SU-DHL-6 (cell line): ENCODE measurements at regions not wholly inside any gene's neighbourhood (a gene's known extent, or its start where the extent isn't known, plus 50 kb on each side); places are given as distances from the start of the nearest gene placed in this dataset.

Experiments used
- H2AFZ ChIP-seq: fragments of 200-600 bp; sonication (generic); 2 replicates; pipeline ENCODE4 v1.6.1; 2014; ENCODE audit warnings: low read depth, mild to moderate bottlenecking, moderate library complexity, mixed read lengths, antibody characterized with exemption, low read length; ENCODE audit not compliant: severe bottlenecking
- H3F3A ChIP-seq: fragments of 200-600 bp; shearing (Covaris generic); 2 replicates; pipeline ENCODE4 v1.6.0; 2016; ENCODE audit warnings: antibody characterized with exemption, mild to moderate bottlenecking; ENCODE audit not compliant: insufficient read depth
- H3K27ac ChIP-seq: fragments of 200-600 bp; sonication (generic); 2 replicates; pipeline ENCODE4 v1.5.1; 2016; ENCODE audit warnings: low read depth, mild to moderate bottlenecking, low read length, moderate library complexity, mixed read lengths
- H3K27me3 ChIP-seq: fragments of 200-600 bp; sonication (generic), shearing (Covaris generic); 2 replicates; pipeline ENCODE4 v1.6.0; 2014; ENCODE audit warnings: mild to moderate bottlenecking, low read length
- H3K36me3 ChIP-seq: fragments of 200-600 bp; sonication (generic); 2 replicates; pipeline ENCODE4 v1.6.1; 2014; ENCODE audit warnings: mild to moderate bottlenecking, low read length, mixed read lengths
- H3K4me2 ChIP-seq: fragments of 300-600, 200-600 bp; shearing (Covaris generic), sonication (generic); 2 replicates; pipeline ENCODE4 v1.6.0; 2014; ENCODE audit warnings: low read length, low read depth, mild to moderate bottlenecking; ENCODE audit not compliant: poor library complexity, severe bottlenecking
- H3K4me3 ChIP-seq: fragments of 200-600 bp; sonication (generic); 2 replicates; pipeline ENCODE4 v1.5.1; 2014; ENCODE audit warnings: antibody characterized with exemption, low read length, mild to moderate bottlenecking, mixed read lengths; ENCODE audit not compliant: insufficient read depth, poor library complexity, severe bottlenecking
- H3K79me2 ChIP-seq: fragments of 200-600 bp; sonication (generic); 2 replicates; pipeline ENCODE4 v1.6.1; 2014; ENCODE audit warnings: mild to moderate bottlenecking, low read length, moderate library complexity; ENCODE audit not compliant: insufficient read depth
- H3K9ac ChIP-seq: fragments of 200-600 bp; sonication (generic); 2 replicates; pipeline ENCODE4 v1.7.0; 2014; ENCODE audit warnings: mild to moderate bottlenecking, low read length
- H3K9me2 ChIP-seq: fragments of 200-600 bp; sonication (generic); replicated peaks from 2 replicates; pipeline ENCODE4 v1.6.1; 2014; ENCODE audit warnings: low read length; ENCODE audit not compliant: insufficient read depth
- H3K9me3 ChIP-seq: fragments of 200-600 bp; sonication (generic); 2 replicates; pipeline ENCODE4 v1.6.1; 2014; ENCODE audit warnings: low read length, mixed read lengths; ENCODE audit not compliant: insufficient read depth
- H4K20me1 ChIP-seq: fragments of 200-600 bp; sonication (generic); 2 replicates; pipeline ENCODE4 v1.6.1; 2014; ENCODE audit warnings: low read depth, mild to moderate bottlenecking, antibody characterized with exemption, low read length, moderate library complexity, mixed read lengths
- CTCF ChIP-seq: fragments of 200-600 bp; sonication (generic); IDR thresholded peaks from one replicate; pipeline ENCODE4 v1.5.1; 2017; ENCODE audit warnings: antibody characterized with exemption, mild to moderate bottlenecking, low read length, moderate library complexity; ENCODE audit not compliant: insufficient read depth, poor library complexity, severe bottlenecking
- EZH2phosphoT487 ChIP-seq: fragments of 200-600 bp; sonication (generic), shearing (Covaris generic); conservative IDR thresholded peaks from 2 replicates; pipeline ENCODE4 v1.6.1; 2018; ENCODE audit warnings: mild to moderate bottlenecking, antibody characterized with exemption, low read length, moderate library complexity, mixed read lengths

GRCh38 chrX:82677286-82677685, 830.8 kb upstream of the POU3F4 start:
- Histone ChIP-seq H3K27me3 (no peaks in the 10 kb centered on the region), H3K9me3 (no peaks in the 10 kb centered on the region), H3K9ac (no peak overlapping the region), H2AFZ (no peak overlapping the region), H3K9me2 (no peaks in the 10 kb centered on the region), H3K79me2 (no peaks in the 10 kb centered on the region), H3F3A (no peaks in the 10 kb centered on the region), H4K20me1 (no peaks in the 10 kb centered on the region), H3K27ac (no peak overlapping the region), H3K36me3 (no peaks in the 10 kb centered on the region), H3K4me2 (no peak overlapping the region), H3K4me3 (no peak overlapping the region)
- TF ChIP-seq EZH2phosphoT487, result no peak
- TF ChIP-seq CTCF, result no peak

DNA sequence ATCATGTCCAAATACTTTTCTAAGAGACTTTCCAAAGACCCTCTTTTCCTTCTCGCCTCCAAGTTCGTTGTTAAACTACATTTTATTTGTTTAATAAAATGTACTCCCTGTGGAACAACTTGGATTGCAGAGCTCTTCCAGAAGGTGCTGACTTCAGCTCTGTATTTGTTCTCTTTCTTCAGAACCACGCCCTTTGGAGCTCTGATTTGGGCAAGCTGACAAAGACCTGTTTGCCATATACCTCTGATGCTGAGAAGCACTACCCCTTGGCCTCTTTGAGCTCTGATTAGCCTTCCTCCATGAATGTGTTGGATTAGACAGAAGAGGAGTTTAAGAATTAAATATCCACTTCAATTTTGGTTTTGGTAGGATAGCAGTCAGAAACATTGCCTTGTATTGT, 815.1 kb upstream of the POU3F4 start:
- Histone ChIP-seq H2AFZ (no peak overlapping the region), H4K20me1 (no peaks in the 10 kb centered on the region), H3K27ac (no peak overlapping the region), H3K4me3 (no peak overlapping the region), H3K9me2 (no peaks in the 10 kb centered on the region), H3K79me2 (no peaks in the 10 kb centered on the region), H3K4me2 (no peak overlapping the region), H3K36me3 (no peaks in the 10 kb centered on the region), H3F3A (no peaks in the 10 kb centered on the region), H3K27me3 (no peaks in the 10 kb centered on the region), H3K9ac (no peak overlapping the region), H3K9me3 (no peaks in the 10 kb centered on the region)
- TF ChIP-seq EZH2phosphoT487 (no peak), CTCF (no peak)

- Histone ChIP-seq H3K9me2 (no peaks in the 10 kb centered on the region), H4K20me1 (no peaks in the 10 kb centered on the region), H3K36me3 (no peaks in the 10 kb centered on the region), H3K4me3 (no peak overlapping the region), H3K9me3 (no peaks in the 10 kb centered on the region), H3K79me2 (no peaks in the 10 kb centered on the region), H2AFZ (no peak overlapping the region), H3K27ac (no peak overlapping the region), H3K4me2 (no peak overlapping the region), H3K27me3 (no peaks in the 10 kb centered on the region), H3F3A (no peaks in the 10 kb centered on the region), H3K9ac (no peak overlapping the region)
- TF ChIP-seq EZH2phosphoT487 (no peak), CTCF (no peak)
Measured at GRCh38 chrX:82695066-82695465, 813.0 kb upstream of the POU3F4 start.

DNA sequence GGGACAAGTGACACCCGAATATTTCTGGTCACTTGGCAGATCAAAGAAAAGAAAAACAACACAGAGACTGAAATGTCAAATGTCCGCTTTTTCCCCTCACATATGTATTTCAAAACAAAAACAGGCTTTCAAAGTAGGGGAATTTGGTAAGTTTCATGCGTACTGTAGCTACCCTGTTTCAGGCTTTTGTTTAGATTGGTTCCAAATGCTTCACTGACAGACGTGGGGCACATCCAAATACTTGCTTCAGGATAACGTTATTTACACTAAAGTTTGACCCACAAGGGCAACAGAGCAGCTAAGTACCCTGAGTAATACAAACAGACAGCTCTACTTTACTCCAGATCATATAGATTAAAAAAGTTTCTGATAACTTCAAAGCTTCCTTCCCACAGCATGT, 804.5 kb upstream of the POU3F4 start:
- Histone ChIP-seq H3K4me3 (no peak overlapping the region), H3K9ac (no peak overlapping the region), H3K27me3 (no peaks in the 10 kb centered on the region), H3K36me3 (no peaks in the 10 kb centered on the region), H3F3A (no peaks in the 10 kb centered on the region), H4K20me1 (no peaks in the 10 kb centered on the region), H3K9me2 (no peaks in the 10 kb centered on the region), H3K4me2 (no peak overlapping the region), H3K9me3 (no peaks in the 10 kb centered on the region), H2AFZ (no peak overlapping the region), H3K79me2 (no peaks in the 10 kb centered on the region), H3K27ac (no peak overlapping the region)
- TF ChIP-seq EZH2phosphoT487 (no peak), CTCF (no peak)
